Activated naive CD8-positive, alpha-beta T cell treated with anti-CD3 and anti-CD28 coated beads, Interleukin-2, amount 10 ng/mL, durations not matched to agents 7 days and 5 days (primary cell): ENCODE measurements at regions not wholly inside any gene's neighbourhood (a gene's known extent, or its start where the extent isn't known, plus 50 kb on each side); places are given as distances from the start of the nearest gene placed in this dataset.

Experiments used
- ATAC-seq: fragments of 150-1000 bp; cut with Tn5 transposase; one replicate; pipeline ENCODE4 v1.10.0; 2021; ENCODE audit warnings: low read depth, moderate library complexity
- POLR2A ChIA-PET: fragments of 350-600 bp; sonication (Branson Sonifier 250); formaldehyde crosslinking; loops from one replicate; lab custom pipeline; 2021; ENCODE audit warnings: antibody characterized with exemption; lab: Charles Lee
- DNase-seq: peaks from one replicate; pipeline ENCODE4 v3.0.0; 2021
- H3K27ac Mint-ChIP-seq: one replicate; pipeline ENCODE4 v1.8.0; 2022; ENCODE audit warnings: mild to moderate bottlenecking, mixed read lengths
- H3K27me3 Mint-ChIP-seq: one replicate; pipeline ENCODE4 v1.8.0; 2022; ENCODE audit warnings: mild to moderate bottlenecking, moderate library complexity, mixed read lengths
- H3K36me3 Mint-ChIP-seq: one replicate; pipeline ENCODE4 v1.8.0; 2021; ENCODE audit warnings: mild to moderate bottlenecking, mixed read lengths
- H3K4me1 Mint-ChIP-seq: one replicate; pipeline ENCODE4 v1.8.0; 2021; ENCODE audit warnings: mixed read lengths
- H3K4me3 Mint-ChIP-seq: one replicate; pipeline ENCODE4 v1.8.0; 2022; ENCODE audit warnings: mild to moderate bottlenecking, moderate library complexity, mixed read lengths
- H3K9me3 Mint-ChIP-seq: one replicate; pipeline ENCODE4 v1.8.0; 2021; ENCODE audit warnings: mixed read lengths

GRCh38 chrX:110568441-110568840, 209.8 kb downstream of the RTL9 start:
- no peak overlapping the region for H3K27ac Mint-ChIP-seq
- ATAC-seq = no peak
- H3K4me3 Mint-ChIP-seq = no peak overlapping the region
- H3K9me3 Mint-ChIP-seq = no peaks in the 10 kb centered on the region
- H3K27me3 Mint-ChIP-seq = no peaks in the 10 kb centered on the region
- POLR2A ChIA-PET = no interaction called here
- DNase-seq = no peak
- H3K4me1 Mint-ChIP-seq = peaks cover 4% of the 10 kb centered on the region
- no peaks in the 10 kb centered on the region for H3K36me3 Mint-ChIP-seq

DNA sequence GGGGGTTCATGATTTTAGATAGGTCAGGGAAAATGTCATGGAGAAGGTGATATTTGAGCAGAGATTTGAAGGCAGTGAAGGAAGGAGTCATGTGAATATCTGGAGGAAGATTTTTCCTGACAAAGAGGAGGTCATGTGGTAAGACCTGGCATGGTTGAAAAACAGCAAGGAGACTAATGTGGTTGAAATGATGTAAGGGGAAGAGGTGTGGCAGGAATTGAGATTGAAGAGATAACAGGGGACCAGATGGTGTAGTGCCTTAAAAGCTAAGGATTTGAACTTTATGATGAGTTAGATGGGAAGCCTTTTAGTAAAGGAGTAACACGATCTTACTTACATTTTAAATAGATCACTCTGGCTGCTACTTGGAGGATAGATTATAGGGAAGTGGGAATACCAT, 210.9 kb downstream of the RTL9 start:
- H3K27me3 Mint-ChIP-seq = no peaks in the 10 kb centered on the region
- H3K4me1 Mint-ChIP-seq = peaks cover 4% of the 10 kb centered on the region
- POLR2A ChIA-PET = no interaction called here
- H3K9me3 Mint-ChIP-seq = no peaks in the 10 kb centered on the region
- DNase-seq (no peak), ATAC-seq (no peak)
- no peak overlapping the region for H3K27ac Mint-ChIP-seq
- H3K4me3 Mint-ChIP-seq = no peak overlapping the region
- H3K36me3 Mint-ChIP-seq = no peaks in the 10 kb centered on the region

DNA sequence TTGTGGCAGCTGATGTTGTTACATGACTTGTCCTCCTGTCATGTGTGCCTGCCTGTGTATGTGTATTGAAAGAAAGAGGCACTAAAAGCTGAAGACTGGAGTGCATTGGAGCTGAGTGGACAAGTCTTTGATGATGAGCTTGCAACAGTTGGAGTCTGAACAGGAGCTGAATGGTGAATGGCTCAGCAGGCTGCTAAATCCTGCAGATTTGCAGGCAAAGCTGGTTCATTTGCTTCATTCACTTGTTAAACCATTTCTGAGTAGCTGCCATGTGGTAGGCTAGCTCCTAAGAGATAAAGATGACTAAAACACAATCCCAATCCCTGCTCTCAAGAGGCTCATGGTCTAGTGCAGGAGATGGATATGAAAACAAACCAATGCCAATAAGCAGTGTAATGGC, 217.3 kb downstream of the CHRDL1 start:
- H3K4me3 Mint-ChIP-seq = no peak overlapping the region
- ATAC-seq (no peak), DNase-seq (no peak)
- H3K27me3 Mint-ChIP-seq = peaks cover 1% of the 10 kb centered on the region
- no peaks in the 10 kb centered on the region for H3K9me3 Mint-ChIP-seq
- H3K4me1 Mint-ChIP-seq = no peaks in the 10 kb centered on the region
- no peaks in the 10 kb centered on the region for H3K36me3 Mint-ChIP-seq
- H3K27ac Mint-ChIP-seq = no peak overlapping the region
- POLR2A ChIA-PET = no interaction called here

DNA sequence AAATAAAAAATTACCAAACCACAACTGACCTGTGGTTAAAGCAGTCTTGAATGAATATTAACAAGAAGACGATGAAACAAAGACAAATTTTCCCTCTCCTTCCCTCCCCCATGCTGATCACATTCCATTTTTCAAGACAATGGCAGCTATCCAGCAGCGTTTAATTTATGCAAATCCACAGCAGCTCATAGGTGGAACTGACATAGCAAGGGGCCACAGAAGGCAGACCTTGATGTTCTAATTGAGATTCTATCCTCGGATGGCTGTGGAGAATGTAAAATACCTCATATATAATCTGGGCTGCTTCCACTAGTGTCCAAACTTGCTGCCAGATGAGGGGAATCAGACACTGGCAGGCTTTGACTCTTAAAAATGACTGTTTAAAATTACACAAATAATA, 211.5 kb downstream of the CHRDL1 start:
- H3K27me3 Mint-ChIP-seq = peaks cover 1% of the 10 kb centered on the region
- POLR2A ChIA-PET = no interaction called here
- ATAC-seq (no peak), DNase-seq (no peak)
- no peaks in the 10 kb centered on the region for H3K9me3 Mint-ChIP-seq
- H3K27ac Mint-ChIP-seq = no peak overlapping the region
- H3K4me1 Mint-ChIP-seq = no peaks in the 10 kb centered on the region
- no peaks in the 10 kb centered on the region for H3K36me3 Mint-ChIP-seq
- no peak overlapping the region for H3K4me3 Mint-ChIP-seq

GRCh38 chrX:110588164-110588563, 207.5 kb downstream of the CHRDL1 start:
- Mint-ChIP-seq H3K27ac (no peak overlapping the region), H3K36me3 (no peaks in the 10 kb centered on the region), H3K4me3 (no peak overlapping the region), H3K27me3 (no peaks in the 10 kb centered on the region), H3K9me3 (no peaks in the 10 kb centered on the region), H3K4me1 (no peaks in the 10 kb centered on the region)
- POLR2A ChIA-PET = no interaction called here
- no peak for DNase-seq
- ATAC-seq = no peak

DNA sequence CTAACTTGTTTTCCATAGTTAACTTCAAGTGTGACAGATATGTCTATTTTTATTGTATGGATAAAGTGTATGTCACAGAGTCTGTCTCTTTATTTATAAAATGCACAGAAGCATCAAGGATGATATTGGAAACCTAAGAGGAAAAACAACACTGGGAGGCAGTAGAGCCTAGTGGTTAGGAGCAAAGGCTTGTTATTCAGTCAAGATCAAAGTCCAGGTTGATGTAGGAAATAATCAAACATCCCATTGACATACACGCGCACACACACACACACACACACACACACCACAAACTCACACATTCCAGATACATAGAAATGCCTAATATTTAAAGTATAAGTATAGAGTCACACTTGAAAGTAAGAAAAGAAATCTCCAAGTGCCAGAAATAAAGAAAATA, 206.8 kb downstream of the CHRDL1 start:
- no peak overlapping the region for H3K27ac Mint-ChIP-seq
- H3K4me3 Mint-ChIP-seq = no peak overlapping the region
- ATAC-seq = no peak
- H3K4me1 Mint-ChIP-seq = no peaks in the 10 kb centered on the region
- DNase-seq = no peak
- no peaks in the 10 kb centered on the region for H3K27me3 Mint-ChIP-seq
- H3K36me3 Mint-ChIP-seq = no peaks in the 10 kb centered on the region
- POLR2A ChIA-PET = no interaction called here
- no peaks in the 10 kb centered on the region for H3K9me3 Mint-ChIP-seq

DNA sequence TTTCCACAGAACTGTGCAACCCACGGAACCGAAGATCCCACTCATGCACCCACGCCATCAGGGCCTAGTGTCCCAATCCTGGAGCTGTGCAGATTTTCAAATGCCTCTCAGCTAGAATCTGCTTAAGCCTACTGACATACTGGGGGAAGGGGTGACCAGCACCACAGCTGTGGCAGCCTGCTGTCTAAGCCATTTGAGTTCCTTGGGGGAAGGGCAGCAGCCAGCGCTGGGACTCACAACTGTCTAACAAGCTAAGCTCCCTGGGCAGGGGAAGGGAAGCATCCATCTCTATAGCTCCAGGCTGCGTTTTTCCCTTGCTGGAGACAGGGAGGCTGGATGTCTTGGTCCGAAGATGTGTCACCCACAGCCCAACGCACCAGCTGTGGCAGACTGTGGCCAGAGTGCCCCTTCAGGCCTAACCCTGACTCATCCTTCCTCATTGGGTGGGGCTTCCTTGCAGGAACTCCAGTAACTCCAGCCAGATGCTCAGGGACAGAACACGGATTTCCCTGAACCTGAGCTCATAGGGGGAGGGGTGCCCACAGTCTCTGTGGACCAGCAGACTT, 194.8 kb downstream of the CHRDL1 start:
- Mint-ChIP-seq H3K4me3 (no peak overlapping the region), H3K4me1 (no peaks in the 10 kb centered on the region), H3K9me3 (peaks cover 5% of the 10 kb centered on the region), H3K36me3 (no peaks in the 10 kb centered on the region), H3K27me3 (no peaks in the 10 kb centered on the region), H3K27ac (no peak overlapping the region)
- DNase-seq (no peak), ATAC-seq (no peak)
- POLR2A ChIA-PET = no interaction called here

DNA sequence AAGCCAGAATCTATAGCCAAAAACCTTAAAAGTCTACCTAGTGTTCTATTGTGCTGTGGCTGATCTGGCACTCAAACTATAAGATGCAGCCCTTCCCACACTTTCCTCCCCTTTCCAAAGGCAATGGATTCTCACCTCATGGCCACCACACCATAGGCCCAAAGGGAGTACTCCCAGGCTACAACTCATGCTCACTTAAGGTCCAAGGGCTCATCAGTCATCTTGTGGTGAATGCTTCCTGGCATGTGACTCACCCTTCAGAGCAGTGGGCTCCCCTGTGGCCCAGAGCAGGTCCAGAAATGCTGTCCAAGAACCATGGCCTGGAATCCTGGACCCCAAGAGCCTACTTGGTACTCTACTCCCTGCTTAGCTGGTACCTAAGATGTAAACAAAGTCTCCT, 181.0 kb downstream of the CHRDL1 start:
- no peaks in the 10 kb centered on the region for H3K4me1 Mint-ChIP-seq
- ATAC-seq (no peak), DNase-seq (no peak)
- peaks cover 2% of the 10 kb centered on the region for H3K9me3 Mint-ChIP-seq
- no peak overlapping the region for H3K4me3 Mint-ChIP-seq
- POLR2A ChIA-PET = no interaction called here
- no peaks in the 10 kb centered on the region for H3K36me3 Mint-ChIP-seq
- H3K27me3 Mint-ChIP-seq = no peaks in the 10 kb centered on the region
- no peak overlapping the region for H3K27ac Mint-ChIP-seq
